ENCODE measurements at regions not wholly inside any gene's neighbourhood (a gene's known extent, or its start where the extent isn't known, plus 50 kb on each side); places are given as distances from the start of the nearest gene placed in this dataset. TPM values are rescaled to one million over a fixed set of nuclear protein-coding genes. Genes with fewer than 3 reads are reported as not detected.
"Not testable (repeated sequence)": the region's sequence is repeated elsewhere in the genome, so short reads cannot be mapped to it uniquely, and the experiment has no call there.

GRCh38 chr6:71808865-71809264 lies 77.5 kb upstream of the RIMS1 start:
- H3K4me3 ChIP-seq = no peak overlapping the region
- H3K4me1 ChIP-seq = no peaks in the 10 kb centered on the region
- no peak for DNase-seq (ENCODE audit: low spot score in 2 of 2)
- no peak overlapping the region for H3K27ac ChIP-seq
- no peaks in the 10 kb centered on the region for H3K27me3 ChIP-seq
- TF ChIP-seq POLR2A (IDR thresholded peaks at IDR 0.05) = no peak
- WGBS, 2 donors = 76 to 89% methylated on average over 1 of the region's 1 CpG
- H3K9me3 ChIP-seq = peaks cover 0 to 39% (median 11%) of the 10 kb centered on the region in 4 donors
- H3K36me3 ChIP-seq = no peaks in the 10 kb centered on the region

- Histone ChIP-seq H3K36me3 (no peaks in the 10 kb centered on the region), H3K4me3 (no peak overlapping the region), H3K4me1 (no peaks in the 10 kb centered on the region), H3K27ac (no peak overlapping the region), H3K9me3 (peaks cover 0 to 44% (median 11%) of the 10 kb centered on the region in 4 donors), H3K27me3 (no peaks in the 10 kb centered on the region)
- TF ChIP-seq CTCF (IDR thresholded peaks at IDR 0.05) (no peak), EP300 (IDR thresholded peaks at IDR 0.05) (no peak), POLR2A (IDR thresholded peaks at IDR 0.05) (no peak)
- 88 to 93% methylated on average over 1 of the region's 1 CpG for WGBS, 2 donors
- no peak for DNase-seq (ENCODE audit: low spot score in 2 of 2)
Measured at GRCh38 chr6:71810880-71811279, 75.5 kb upstream of the RIMS1 start.

- no peaks in the 10 kb centered on the region for H3K4me1 ChIP-seq
- no peaks in the 10 kb centered on the region for H3K9me3 ChIP-seq
- TF ChIP-seq EP300 (IDR thresholded peaks at IDR 0.05) = no peak
- TF ChIP-seq CTCF (IDR thresholded peaks at IDR 0.05) = no peak
- TF ChIP-seq POLR2A (IDR thresholded peaks at IDR 0.05) = no peak
- H3K27ac ChIP-seq = no peak overlapping the region
- 96 to 98% methylated on average over 2 of the region's 2 CpGs for WGBS, 2 donors
- DNase-seq (ENCODE audit: low spot score in 2 of 2) = no peak
- no peaks in the 10 kb centered on the region for H3K36me3 ChIP-seq
- H3K27me3 ChIP-seq = no peaks in the 10 kb centered on the region
- H3K4me3 ChIP-seq = no peak overlapping the region
Measured at GRCh38 chr6:71822625-71823024, 63.7 kb upstream of the RIMS1 start.

GRCh38 chr6:71832110-71832764 lies 54.1 kb upstream of the RIMS1 start:
- not testable (repeated sequence) for H3K4me1 ChIP-seq; H3K4me3 ChIP-seq; H3K36me3 ChIP-seq; H3K27ac ChIP-seq; DNase-seq (ENCODE audit: low spot score in 2 of 2); H3K27me3 ChIP-seq
- 95 to 97% methylated on average over 22 of the region's 25 CpGs for WGBS, 2 donors
- H3K9me3 ChIP-seq = peaks cover 0 to 12% (median 2%) of the 10 kb centered on the region in 4 donors

Small RNA genes in the stretch of these regions (small RNA-seq; reads per million reads assigned to genes)
- 2,414 reads per million, percentile 99 among the genes with 10 or more reads in this experiment for gene MIR30A
- gene MIR30C2 = 29.5 reads per million, percentile 93 among the genes with 10 or more reads in this experiment
- not detected for gene RNU4-66P
